NCI-H748 treated with DMSO at 0.1 percent for 48 hours (cell line): ENCODE measurements at regions not wholly inside any gene's neighbourhood (a gene's known extent, or its start where the extent isn't known, plus 50 kb on each side); places are given as distances from the start of the nearest gene placed in this dataset.

Experiments
- DNase-seq: peaks from one replicate; lab custom pipeline; 2025; lab: John Stamatoyannopoulos, UW

DNA sequence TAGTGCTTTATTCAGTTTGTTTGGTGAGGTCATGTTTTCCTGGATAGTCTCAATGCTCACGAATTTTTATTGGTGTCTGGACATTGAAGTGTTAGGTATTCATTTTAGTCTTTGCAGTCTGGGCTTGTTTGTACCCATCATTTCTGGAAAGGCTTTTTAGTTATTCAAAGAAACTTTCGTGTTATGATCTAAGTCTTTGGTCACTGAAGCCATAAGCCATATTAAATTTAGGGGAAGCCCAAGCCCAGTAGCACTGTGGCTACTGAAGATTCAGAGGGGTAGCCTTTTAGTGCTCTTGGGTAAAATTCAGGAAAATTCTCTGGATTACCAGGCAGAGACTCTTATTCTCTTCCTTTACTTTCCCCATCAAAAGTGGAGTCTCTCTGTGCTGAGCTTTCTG lies 56.2 kb upstream of the PEX5L start:
- DNase-seq = no peak

DNA sequence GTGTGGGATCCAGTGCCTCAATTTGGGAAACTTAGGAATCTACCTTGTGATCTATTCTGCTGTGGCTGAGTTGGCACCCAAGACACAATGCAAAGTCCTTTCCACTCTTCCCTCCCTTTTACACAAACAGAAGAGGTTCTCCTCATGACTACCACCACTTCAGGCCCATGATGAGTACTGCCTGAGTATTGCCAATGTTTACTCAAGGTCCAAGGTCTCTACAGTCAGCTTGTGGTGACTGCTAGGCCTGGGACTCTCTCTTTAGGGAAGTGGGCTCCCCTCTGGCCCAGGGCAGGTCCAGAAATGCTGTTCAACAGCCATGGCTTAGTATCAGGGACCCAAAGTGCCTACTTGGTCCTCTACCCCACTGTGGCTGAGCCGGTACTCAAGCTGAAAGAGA lies 56.8 kb upstream of the PEX5L start:
- no peak for DNase-seq

DNA sequence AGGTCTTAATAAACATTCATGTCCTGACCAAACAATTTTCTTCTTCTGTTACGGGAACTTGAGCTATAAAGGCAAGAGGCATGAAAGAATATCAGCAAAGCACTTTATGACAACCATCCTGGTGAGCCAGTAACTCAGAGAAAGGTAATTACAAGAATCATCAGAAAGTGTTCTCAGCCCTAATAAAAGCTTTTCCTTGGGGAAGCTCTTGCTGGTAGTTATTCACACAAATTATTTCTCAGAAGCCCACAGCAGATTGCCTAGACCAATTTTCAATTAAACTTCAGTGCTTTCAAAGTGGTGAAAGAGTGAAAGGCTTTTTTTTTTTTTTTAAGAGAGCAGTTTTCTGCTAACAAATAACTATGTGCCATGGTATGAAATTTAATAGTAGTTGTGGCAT lies 60.9 kb upstream of the PEX5L start:
- no peak for DNase-seq

DNA sequence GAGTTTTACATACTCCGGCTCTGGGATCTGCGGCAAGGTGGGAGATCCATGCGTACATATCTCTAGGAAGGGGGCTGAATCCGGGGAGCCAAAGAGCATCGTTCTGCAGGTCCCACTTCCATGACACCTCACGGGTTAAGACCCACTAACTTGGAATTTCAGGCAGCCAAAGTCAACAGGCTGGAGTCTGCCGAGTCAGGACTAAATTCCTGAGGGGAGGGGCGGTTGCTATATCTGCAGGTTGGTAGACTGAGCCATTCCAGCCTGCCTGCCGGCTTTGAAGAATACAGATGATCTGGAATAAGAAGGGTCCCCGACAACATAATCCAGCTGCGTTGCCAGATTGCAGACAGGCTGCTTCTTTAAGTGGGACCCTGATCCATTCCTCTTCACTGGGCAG lies 65.4 kb upstream of the PEX5L start:
- DNase-seq = no peak

DNA sequence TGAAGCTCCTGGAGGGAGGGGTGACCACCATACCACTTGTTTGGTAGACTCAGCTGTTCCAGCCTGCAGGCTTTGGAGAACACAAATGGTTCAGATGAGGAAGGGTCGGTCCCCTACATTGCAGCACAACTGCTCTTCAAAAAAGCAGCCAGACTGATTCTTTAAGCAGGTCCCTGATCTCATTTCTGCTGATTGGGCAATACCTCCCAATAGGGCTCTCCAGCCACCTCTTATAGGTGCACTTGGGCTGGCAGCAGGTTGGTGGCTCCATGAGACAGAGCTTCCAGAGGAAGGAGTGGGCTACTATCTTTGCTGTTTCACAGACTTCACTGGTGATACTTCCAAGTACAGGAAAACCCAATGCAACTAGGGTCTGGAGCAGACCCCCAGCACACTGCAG lies 65.9 kb upstream of the PEX5L start:
- no peak for DNase-seq

DNA sequence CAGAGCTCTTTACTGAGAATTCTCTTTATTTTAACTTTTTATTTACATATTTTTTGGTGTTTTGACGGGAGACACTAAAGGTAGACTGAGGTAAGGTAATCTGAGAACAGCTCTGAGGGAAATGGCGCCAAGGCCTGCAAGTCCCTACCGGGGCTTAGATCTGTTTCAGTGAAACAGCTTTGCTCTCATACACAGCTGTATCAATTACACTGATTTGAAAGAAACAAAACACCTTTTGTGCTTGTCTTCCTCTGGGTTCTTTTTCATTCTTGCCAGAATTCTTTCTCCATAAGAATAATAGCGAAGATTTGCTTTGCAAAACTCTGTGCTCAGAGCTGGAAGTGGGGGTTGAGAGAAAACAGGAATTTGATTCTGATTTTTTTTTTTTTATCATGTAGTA lies 79.5 kb upstream of the PEX5L start:
- DNase-seq = no peak

DNA sequence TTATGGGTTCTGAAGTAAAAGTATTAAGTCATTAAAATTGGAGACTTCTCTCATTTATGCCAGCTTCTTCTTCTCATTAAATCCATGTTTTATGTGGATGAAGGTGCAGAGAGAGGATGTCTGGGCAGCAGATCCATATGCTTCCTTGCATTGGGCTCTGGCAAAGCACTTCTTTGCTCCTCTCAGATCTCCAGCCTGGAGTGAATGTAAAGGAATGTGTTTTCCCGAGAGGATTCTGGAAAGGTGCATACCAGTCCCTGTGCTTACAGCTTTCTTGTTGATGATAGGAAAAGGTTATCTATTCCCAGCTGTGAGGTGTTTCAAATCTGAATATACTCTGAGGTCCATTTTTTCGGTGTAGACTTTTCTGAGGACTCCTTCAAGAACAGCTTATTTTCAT lies 79.9 kb upstream of the PEX5L start:
- no peak for DNase-seq

DNA sequence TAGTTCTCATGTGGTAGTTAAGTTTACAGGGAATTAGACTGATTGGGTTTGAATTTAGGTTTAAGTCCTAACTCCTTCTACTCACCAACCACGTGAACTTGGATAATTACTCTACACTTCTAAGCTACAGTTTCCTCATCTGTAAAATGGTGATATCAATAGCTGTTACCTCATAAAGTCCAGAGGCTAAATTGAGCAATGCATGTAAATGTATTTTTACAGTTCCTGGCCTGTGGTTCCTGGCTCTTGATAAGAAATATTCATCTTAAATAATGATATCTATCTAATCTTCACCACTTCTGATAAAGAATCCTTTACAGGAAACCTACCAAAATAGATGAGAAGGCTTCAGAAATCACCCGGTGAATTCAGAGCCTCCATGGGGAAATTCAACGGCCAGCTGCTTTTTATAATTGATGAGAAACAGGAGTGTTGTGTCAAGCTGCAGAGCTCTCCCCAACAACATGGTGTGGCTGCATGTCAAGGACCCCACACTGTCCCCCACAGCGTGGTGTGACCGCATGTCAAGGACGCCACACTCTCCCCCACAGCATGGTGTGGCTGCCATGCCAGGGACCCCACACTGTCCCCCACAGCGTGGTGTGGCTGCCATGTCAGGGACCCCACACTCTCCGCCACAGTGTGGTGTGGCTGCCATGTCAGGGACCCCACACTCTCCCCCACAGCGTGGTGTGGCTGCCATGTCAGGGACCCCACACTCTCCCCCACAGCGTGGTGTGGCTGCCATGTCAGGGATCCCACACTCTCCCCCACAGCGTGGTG lies 80.8 kb upstream of the PEX5L start:
- DNase-seq = no peak

DNA sequence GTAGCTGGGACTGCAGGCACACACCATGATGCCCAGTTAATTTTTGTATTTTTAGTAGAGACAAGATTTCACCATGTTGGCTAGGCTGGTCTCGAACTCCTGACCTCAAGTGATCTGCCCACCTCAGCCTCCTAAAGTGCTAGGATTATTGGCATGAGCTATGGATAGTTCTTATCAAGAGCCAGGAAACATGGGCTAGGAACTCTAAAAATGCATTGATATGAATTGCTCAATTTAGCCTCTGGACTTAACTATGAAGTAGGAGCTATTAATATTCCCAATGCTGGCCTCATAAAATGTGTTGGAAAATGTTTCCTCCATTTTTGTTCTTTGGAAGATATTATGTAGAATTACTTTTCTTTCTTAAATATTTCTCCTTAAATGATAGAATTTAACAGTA lies 82.8 kb upstream of the PEX5L start:
- DNase-seq = no peak

DNA sequence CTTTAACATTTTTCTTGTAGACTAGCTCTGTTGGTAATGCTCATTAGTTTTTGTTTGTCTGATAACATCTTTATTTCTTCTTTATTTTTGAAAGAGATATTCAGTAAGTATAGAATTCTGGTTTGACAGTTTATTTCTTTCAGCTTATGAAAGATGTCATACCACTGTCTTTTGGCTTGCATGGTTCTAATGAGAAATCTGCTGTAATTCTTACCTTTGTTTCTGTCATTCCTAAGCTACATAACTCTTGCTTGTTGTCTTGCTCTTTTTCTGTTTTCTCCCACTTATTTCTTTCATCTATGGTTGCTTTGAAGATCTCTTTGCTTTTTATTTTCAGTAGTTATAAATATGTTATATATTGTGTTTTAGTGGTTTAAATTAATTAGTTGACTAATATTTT lies 87.2 kb upstream of the PEX5L start:
- DNase-seq = no peak

DNA sequence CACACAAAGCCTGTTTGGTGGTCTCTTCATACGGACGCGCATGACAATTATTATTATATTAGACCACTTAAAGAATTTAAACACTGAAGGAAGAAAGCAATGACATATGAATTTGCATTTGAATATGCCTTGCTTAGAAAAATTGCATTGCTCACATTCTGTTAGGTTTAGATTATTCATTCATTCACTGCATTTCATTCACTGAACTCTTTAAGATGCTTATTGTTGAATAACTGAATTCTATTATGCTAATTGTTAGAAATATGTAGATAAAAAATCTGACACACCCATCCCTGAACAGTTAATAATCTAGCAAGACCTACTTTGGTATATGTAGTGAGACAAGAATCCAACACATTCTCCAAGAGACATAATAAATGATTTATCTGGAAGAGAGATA lies 94.4 kb upstream of the PEX5L start:
- no peak for DNase-seq

DNA sequence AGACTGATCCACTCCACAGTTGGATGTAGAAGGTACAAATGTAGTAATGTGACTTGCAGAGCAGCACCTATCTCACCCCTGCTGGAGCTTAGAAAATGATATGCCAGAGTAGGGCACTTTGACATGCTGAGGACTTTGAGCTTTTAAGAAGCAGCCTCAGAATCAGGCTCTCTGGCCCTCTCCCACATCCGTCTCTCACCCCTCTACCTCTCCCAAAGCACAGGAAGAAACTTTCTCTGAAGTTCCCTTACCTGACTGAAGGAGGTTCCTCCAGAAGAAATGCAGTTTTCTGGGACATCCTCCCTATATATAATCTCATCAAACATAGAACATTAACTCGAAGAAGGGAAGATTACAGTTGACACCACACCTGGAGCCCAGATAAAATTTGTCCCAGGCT lies 98.4 kb upstream of the PEX5L start:
- DNase-seq = no peak

DNA sequence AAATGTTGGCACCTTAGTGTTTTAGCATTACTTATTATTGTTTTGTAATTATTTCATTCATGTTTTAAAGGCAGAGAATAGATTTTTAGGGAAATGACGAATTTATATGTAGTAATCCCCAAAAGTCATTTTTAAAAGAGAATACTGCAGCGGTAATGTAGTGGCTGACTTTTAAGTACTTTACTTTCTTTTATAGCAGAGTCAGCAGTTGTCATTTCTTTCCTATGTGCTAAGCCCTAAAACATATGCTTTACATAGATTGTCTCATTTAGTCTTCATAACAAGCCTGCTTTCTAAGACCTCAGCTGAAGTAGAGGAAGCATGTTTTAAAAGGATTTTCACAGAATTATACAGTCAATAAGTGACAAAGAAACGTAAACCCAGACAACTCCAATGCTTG lies 102.1 kb upstream of the PEX5L start:
- no peak for DNase-seq

DNA sequence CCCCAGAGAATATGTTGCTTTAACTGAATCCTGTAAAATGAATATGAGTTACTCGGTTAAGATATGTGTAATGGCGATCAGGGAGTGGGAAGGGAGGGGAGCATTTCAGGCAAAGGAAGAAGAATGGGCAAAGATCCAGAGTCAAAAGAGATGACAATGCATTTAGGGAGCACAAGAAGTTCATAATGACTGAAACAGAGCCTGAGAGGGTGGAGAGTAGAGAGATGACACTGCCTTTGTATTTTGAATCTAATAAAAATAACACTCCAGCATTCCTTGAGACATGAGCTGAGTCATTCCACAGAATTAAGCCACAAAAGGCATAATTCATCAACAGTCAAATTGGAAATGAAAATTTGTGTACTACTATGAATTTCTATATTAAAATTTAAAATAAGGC lies 105.3 kb upstream of the PEX5L start:
- DNase-seq = no peak

DNA sequence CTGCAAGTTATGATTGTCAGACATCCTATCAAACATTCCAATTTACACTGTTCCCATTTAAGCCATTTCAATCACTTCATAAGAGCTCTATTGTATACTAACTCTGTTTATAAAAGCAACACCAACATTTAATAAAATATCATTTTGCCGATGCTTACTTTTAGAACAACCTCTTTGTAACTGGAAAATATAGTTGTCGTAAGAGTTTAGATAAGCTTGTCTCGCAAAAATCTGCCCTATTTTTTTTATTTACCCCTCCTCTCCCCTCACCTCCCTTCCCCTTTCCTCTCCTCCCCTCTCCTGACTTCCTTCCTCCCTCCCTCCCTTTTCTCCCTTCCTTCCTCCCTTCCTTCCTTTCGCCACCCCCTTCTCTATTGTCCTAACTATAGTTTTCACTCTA lies 105.7 kb upstream of the PEX5L start:
- DNase-seq = no peak

DNA sequence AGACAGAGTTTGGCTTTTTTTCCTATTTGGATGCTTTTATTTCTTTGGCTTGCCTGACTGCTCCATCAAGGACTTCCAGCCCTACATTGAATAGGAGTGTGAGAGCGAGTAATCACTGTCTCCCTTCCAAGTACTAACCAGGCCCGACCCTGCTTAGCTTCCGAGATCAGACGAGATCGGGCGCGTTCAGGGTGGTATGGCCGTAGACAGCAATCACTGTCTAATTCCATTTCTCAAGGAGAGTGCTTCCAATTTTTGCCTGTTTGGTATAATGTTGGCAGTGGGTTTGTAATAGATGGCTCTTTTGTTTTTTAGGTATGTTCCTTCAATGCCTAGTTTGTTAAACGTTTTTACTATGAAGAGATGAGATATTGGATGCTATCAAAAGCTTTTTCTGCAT lies 125.0 kb upstream of the PEX5L start:
- DNase-seq = no peak

DNA sequence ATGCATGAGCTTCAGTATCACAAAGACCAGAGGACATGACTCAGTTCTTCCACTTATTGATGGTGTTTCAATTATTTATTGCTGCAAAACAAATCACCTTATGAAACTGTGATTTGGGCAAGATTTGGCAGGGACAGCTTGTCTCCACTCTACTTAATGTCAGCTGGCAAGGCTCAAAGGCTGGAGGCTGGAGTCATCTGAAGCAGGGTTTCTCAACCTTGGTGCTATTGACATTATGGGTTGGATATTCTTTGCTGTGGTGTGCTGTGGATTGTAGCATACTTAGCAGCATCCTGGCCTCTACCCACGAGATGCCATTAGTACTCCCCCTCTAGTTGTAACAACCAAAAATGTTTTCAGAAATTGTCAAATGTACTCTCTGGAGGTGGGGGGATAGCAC lies 138.8 kb upstream of the PEX5L start:
- DNase-seq = no peak

DNA sequence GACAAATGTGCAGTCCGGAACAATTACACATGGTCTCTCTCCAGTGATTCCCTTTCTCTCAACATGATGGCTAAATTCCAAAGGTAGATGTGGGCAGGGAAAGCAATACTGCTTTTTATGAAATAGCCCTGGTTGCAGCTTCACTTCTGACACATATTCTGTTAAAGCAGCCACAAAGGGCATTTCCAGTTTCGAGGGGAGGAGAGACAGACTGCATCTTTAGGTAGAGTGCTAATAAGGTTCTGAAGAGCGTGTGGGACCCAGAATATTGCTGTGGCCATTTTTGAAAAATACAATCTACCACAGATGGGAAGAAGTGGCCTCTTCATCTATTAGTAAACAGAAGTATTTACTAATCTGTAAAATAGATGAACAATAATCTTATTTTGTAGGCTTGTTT lies 139.3 kb upstream of the PEX5L start:
- DNase-seq = no peak

DNA sequence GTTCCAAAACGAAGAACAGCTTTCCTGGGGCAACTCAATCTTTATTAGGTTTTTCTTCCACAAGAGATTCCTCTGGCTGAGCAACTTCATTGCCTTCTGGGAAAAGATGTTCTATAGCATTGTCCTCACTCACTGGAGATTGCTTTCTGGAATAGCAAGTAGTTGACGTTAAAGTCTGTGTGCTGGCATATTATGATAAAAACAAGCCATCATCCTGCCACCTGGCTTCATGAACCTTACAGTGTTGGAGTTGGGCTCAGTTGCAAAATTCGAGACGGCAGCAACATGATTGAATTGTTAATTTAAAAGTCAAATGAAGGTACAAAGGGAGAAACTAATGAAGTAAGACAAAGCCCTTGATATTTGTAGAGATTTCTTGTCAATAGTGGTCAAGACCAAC lies 140.5 kb upstream of the PEX5L start:
- DNase-seq = no peak

DNA sequence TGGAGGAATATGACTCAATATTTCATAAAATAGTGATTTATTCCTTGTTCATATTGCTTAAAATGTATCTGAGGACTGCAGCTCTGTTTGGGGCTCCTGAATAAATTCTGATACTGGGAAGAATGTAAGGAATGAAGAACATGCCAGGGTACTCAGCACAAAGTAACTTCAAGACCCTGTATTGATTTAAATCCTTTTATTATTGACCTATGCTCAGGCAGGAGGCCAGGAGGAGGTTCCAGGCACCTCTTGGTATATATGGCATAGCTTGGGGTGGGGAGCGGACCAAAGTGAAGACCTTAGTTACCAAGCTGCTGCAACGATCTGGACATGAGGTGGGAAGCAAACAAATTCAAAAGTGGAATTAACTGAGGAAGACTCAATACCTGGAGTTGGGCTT lies 142.8 kb upstream of the PEX5L start:
- DNase-seq = no peak

DNA sequence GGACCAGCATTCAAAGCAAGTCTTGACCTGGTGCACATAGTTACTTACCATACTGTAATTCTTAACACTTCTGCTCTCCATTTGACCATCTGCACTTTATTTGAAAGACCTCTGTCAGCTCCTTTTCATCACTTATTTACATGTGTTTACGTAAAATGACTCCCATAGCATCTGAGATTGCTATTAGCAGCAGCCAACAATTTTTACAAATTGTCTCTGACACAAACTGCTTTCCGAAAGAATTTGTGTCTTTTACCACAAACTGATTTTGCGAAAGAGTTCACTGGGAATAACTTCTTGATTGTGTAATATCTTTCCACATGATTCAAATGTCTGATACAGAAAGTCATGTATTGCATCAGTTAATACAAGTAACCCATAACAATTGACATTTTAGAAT lies 144.1 kb upstream of the PEX5L start:
- DNase-seq = no peak

DNA sequence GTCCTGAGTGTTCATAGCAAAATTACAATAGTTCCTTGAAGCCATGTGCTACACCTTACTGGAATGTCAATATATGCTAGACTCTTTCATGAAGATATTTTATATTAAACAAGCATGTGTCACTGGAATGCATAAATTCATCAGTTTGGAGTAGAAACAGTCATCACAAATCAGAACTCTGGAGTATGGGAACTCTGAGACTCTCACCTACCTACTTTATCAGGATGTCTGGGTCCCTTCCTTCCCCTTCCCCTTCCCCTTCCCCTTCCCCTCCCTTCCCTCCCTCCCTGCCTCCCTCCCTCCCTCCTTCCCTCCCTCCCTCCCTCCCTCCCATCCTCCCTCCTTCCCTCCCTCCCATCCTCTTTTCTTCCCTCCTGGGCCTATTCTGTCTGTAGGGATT lies 144.7 kb upstream of the PEX5L start:
- no peak for DNase-seq

DNA sequence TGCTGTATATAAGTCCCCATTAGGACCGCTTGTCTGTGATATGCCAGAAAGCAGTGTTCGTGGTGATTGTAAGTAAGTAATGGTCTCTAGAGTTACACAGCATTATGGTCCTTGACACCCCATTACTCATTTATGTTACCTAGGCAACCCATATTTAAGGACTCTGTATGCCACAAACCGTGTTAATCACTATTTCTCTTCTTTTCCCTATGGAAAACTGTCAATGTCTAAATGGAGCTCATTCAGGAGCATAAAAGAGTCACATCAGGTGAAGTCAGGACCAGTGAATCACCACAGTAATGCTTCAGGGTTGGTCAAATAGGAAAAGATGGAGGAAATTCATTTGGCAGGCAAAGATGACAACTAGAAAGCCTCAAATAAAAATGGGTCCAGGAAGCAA lies 146.6 kb upstream of the PEX5L start:
- no peak for DNase-seq

DNA sequence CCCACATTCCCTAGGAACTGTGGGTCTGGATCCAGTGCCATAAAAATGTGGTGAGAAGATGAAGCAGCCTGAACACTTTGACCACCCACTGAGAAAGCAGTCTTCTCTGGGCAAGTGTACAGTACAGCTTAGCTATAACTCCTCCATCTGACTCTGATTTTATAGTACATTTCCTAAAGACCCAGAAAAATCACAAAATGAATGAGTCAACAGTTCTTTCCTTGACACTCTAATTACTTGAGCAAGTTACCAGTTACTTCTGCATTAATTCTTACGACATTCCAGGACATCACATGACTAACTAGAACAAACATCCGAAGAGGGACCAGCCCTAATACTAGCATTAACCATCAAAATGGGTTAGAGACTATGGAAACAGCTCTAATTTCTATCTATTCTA lies 148.1 kb upstream of the PEX5L start:
- no peak for DNase-seq

DNA sequence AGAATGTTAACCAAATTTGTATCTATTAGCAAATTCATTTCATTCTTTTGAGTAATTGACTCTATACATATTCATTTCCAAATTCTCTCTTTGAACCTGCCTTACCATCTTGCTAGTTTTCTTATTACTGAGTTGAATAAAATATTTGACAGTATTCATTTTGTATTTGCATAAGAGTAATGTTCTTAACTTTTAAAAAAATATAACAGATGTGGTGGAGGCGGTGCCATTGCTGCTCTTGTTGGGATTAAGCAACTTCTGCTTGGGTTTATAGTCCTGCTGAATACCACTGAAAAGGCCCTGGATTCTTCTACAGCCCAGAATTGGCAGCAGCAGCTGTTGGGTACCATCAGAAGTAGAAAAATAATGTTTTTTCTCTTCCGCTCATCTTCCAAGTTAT lies 148.9 kb upstream of the PEX5L start:
- no peak for DNase-seq
